HG03354 (cell line): ENCODE measurements at regions not wholly inside any gene's neighbourhood (a gene's known extent, or its start where the extent isn't known, plus 50 kb on each side); places are given as distances from the start of the nearest gene placed in this dataset.
"Not testable (repeated sequence)": the region's sequence is repeated elsewhere in the genome, so short reads cannot be mapped to it uniquely, and the experiment has no call there.

Experiments used
- ATAC-seq: cut with Tn5 transposase; IDR thresholded peaks from one replicate; pipeline ENCODE4 v1.9.1; 2021; ENCODE audit warnings: mild to moderate bottlenecking; ENCODE audit not compliant: unreplicated experiment, poor library complexity, severe bottlenecking

GRCh38 chr10:125262409-125262808 is 102.0 kb upstream of the CTBP2 start:
- ATAC-seq, result no peak

- ATAC-seq, result no peak
Measured at GRCh38 chr10:125261491-125262186, 101.3 kb upstream of the CTBP2 start.

GRCh38 chr10:125260260-125260659 is 99.9 kb upstream of the CTBP2 start:
- ATAC-seq, result no peak

GRCh38 chr10:125259651-125260050 is 99.3 kb upstream of the CTBP2 start:
- ATAC-seq, result no peak

- ATAC-seq, result no peak
Measured at GRCh38 chr10:125258676-125259075, 98.3 kb upstream of the CTBP2 start.

- no peak for ATAC-seq
Measured at GRCh38 chr10:125257521-125258108, 97.3 kb upstream of the CTBP2 start.

GRCh38 chr10:125256026-125256425 is 95.7 kb upstream of the CTBP2 start:
- ATAC-seq, result no peak

- no peak for ATAC-seq
Measured at GRCh38 chr10:125252937-125253336, 92.6 kb upstream of the CTBP2 start.

GRCh38 chr10:125250834-125251233 is 90.5 kb upstream of the CTBP2 start:
- ATAC-seq, result not testable (repeated sequence)

- no peak for ATAC-seq
Measured at GRCh38 chr10:125249948-125250347, 89.6 kb upstream of the CTBP2 start.

- ATAC-seq, result no peak
Measured at GRCh38 chr10:125248489-125248888, 88.1 kb upstream of the CTBP2 start.

GRCh38 chr10:125247576-125247975 is 87.2 kb upstream of the CTBP2 start:
- ATAC-seq, result no peak

GRCh38 chr10:125243532-125244253 is 83.3 kb upstream of the CTBP2 start:
- no peak for ATAC-seq

GRCh38 chr10:125238682-125239081 is 78.3 kb upstream of the CTBP2 start:
- no peak for ATAC-seq

GRCh38 chr10:125236091-125236490 is 75.7 kb upstream of the CTBP2 start:
- no peak for ATAC-seq

- ATAC-seq, result no peak
Measured at GRCh38 chr10:125235093-125236069, 75.0 kb upstream of the CTBP2 start.

- not testable (repeated sequence) for ATAC-seq
Measured at GRCh38 chr10:125234576-125234975, 74.2 kb upstream of the CTBP2 start.

- ATAC-seq, result no peak
Measured at GRCh38 chr10:125233726-125234125, 73.4 kb upstream of the CTBP2 start.

GRCh38 chr10:125232841-125233240 is 72.5 kb upstream of the CTBP2 start:
- no peak for ATAC-seq
